Esophagus muscularis mucosa (tissue), 3 donors: ENCODE measurements at regions not wholly inside any gene's neighbourhood (a gene's known extent, or its start where the extent isn't known, plus 50 kb on each side); places are given as distances from the start of the nearest gene placed in this dataset.

Source experiments
- CTCF ChIP-seq, 3 experiments: fragments of 200-600 bp in 2 of 3; fragments of 450-650 bp in 1 of 3; sonication (generic) in 2 of 3; IDR thresholded peaks; one replicate each; pipeline ENCODE4 v1.5.1; 2017 to 2019; ENCODE audit warnings: antibody characterized with exemption in 3 of 3, mild to moderate bottlenecking in 2 of 3, moderate library complexity in 1 of 3
- POLR2A ChIP-seq: fragments of 450-650 bp; IDR thresholded peaks from one replicate; pipeline ENCODE4 v1.6.1; 2017; ENCODE audit warnings: antibody characterized with exemption, moderate library complexity, mild to moderate bottlenecking, low read depth

- TF ChIP-seq POLR2A = no peak
- no peak for TF ChIP-seq CTCF (IDR thresholded peaks at IDR 0.05)
These were observed 224.7 kb downstream of the ACKR3 start for GRCh38 chr2:236794176-236794957.
